Uterus (tissue), 3 donors: ENCODE measurements at regions not wholly inside any gene's neighbourhood (a gene's known extent, or its start where the extent isn't known, plus 50 kb on each side); places are given as distances from the start of the nearest gene placed in this dataset.

Experiments used
- DNase-seq, 2 donors: peaks; one replicate each; pipeline ENCODE4 v3.0.0-alpha.2; 2019 to 2020
- H3K27ac ChIP-seq, 2 donors: fragments of 200-600 bp; sonication (generic); 1 replicate in 1 of 2; 2 replicates in 1 of 2; pipeline ENCODE4 v1.5.1; 2016 to 2018
- H3K27me3 ChIP-seq, 2 donors: fragments of 200-600 bp; sonication (generic); one replicate each; pipeline ENCODE4 v1.5.1; 2018 to 2019; ENCODE audit warnings: control low read depth in 1 of 2
- H3K36me3 ChIP-seq, 2 donors: fragments of 200-600 bp; sonication (generic); one replicate each; pipeline ENCODE4 v1.5.1; 2019; ENCODE audit warnings: control low read depth in 1 of 2
- H3K4me1 ChIP-seq, 2 donors: fragments of 200-600 bp; sonication (generic); one replicate each; pipeline ENCODE4 v1.5.1; 2018 to 2019; ENCODE audit warnings: control low read depth in 1 of 2
- H3K4me3 ChIP-seq, 2 donors: fragments of 200-600 bp; sonication (generic); 1 replicate in 1 of 2; 2 replicates in 1 of 2; pipeline ENCODE4 v1.5.1; 2018 to 2019; ENCODE audit warnings: mild to moderate bottlenecking in 1 of 2
- H3K9me3 ChIP-seq, 2 donors: fragments of 200-600 bp; sonication (generic); one replicate each; pipeline ENCODE4 v1.5.1; 2019; ENCODE audit warnings: control low read depth in 1 of 2
- POLR2A ChIP-seq, 2 donors: fragments of 450-650 bp; IDR thresholded peaks; one replicate each; pipeline ENCODE4 v1.6.1; 2016; ENCODE audit warnings: antibody characterized with exemption in 2 of 2, mild to moderate bottlenecking in 1 of 2, moderate library complexity in 1 of 2
- intact Hi-C: fragments of 100-400 bp; cut with DNase I; formaldehyde crosslinking; loops from one replicate; pipeline ENCODE4 v1.15.1; 2023; ENCODE audit warnings: low total_unique reads
- TF ChIP-seq, protein P1 (sequence below), 4 experiments: fragments of 200-600 bp in 2 of 4; fragments of 450-650 bp in 2 of 4; sonication (generic) in 2 of 4; IDR thresholded peaks; one replicate each; pipeline ENCODE4 v1.5.1; 2016 to 2019; ENCODE audit warnings: antibody characterized with exemption in 4 of 4, mild to moderate bottlenecking in 2 of 4, moderate library complexity in 1 of 4
- donor health status: DM: yes; HTN: yes; CAD: no.

DNA sequence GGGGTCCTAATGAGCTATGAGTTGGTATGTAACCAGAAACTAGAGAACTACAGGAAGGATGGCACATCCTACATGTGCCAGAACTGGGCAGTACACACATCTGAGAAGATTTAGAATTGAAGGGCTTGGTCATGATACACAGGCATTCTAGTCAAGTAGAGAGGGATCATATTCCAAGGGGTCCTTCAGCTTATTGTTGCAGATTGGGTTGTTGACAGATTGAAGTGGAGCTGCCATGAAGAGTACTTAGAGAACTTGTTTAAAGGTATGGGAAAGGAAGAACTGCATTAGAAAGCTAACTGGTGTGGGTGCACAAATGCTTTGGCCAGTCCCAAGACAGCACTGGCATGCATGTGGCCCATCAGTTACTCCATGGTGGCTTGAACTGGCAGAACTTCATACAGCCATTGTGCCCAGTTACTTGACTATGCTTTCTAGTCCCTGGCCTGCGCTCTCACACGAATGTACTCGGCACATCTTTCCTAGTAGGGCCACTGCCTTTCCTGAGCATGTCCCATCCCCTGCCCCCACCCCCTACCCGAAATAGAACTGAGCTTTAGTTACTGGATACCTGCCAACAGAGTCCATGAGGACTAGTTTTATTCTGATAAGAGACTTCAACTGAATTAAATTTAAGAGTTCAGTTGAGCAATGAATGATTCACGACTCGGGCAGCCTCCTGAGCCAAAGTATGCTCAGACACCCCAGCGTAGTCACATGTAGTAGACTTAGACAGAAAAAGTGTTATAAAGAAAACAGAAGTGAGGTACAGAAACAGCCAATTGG lies 64.0 kb downstream of the CCNG2 start:
- H3K27me3 ChIP-seq = no peaks in the 10 kb centered on the region
- no peaks in the 10 kb centered on the region for H3K4me1 ChIP-seq
- no peak overlapping the region for H3K27ac ChIP-seq
- no peak overlapping the region for H3K4me3 ChIP-seq
- no peaks in the 10 kb centered on the region for H3K9me3 ChIP-seq
- H3K36me3 ChIP-seq = no peaks in the 10 kb centered on the region
- peak in 1 of 2 donors; percentile 28 for DNase-seq
- intact Hi-C loops = no loop called here
- no peak for TF ChIP-seq POLR2A (IDR thresholded peaks at IDR 0.05)
- TF ChIP-seq, protein P1, sequence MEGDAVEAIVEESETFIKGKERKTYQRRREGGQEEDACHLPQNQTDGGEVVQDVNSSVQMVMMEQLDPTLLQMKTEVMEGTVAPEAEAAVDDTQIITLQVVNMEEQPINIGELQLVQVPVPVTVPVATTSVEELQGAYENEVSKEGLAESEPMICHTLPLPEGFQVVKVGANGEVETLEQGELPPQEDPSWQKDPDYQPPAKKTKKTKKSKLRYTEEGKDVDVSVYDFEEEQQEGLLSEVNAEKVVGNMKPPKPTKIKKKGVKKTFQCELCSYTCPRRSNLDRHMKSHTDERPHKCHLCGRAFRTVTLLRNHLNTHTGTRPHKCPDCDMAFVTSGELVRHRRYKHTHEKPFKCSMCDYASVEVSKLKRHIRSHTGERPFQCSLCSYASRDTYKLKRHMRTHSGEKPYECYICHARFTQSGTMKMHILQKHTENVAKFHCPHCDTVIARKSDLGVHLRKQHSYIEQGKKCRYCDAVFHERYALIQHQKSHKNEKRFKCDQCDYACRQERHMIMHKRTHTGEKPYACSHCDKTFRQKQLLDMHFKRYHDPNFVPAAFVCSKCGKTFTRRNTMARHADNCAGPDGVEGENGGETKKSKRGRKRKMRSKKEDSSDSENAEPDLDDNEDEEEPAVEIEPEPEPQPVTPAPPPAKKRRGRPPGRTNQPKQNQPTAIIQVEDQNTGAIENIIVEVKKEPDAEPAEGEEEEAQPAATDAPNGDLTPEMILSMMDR (IDR thresholded peaks at IDR 0.05) = no peak

DNA sequence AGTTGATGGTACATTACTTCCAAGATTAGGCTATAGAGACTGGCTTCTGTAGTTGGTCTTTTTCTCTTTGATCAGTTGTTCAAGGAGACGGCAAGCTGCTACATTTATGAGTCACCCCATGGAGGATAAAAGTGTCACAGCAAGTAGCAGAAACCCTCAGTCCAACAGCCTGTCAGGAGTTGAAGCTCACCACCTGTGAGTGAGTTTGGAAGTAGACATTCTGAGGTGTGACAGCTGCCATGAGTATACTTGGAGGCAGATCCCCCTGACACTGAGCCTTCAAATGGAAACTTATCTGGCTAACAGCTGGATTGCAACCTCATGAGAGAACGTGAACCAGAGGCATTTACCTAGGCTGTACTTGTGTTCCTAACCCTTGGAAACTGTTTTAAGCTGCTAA lies 68.0 kb downstream of the CCNG2 start:
- TF ChIP-seq, protein P1 (IDR thresholded peaks at IDR 0.05) = no peak
- no peak for TF ChIP-seq POLR2A (IDR thresholded peaks at IDR 0.05)
- Histone ChIP-seq H3K4me1 (no peaks in the 10 kb centered on the region), H3K36me3 (no peaks in the 10 kb centered on the region), H3K9me3 (no peaks in the 10 kb centered on the region), H3K4me3 (no peak overlapping the region), H3K27me3 (no peaks in the 10 kb centered on the region), H3K27ac (no peak overlapping the region)
- no peak for DNase-seq
- intact Hi-C loops = no loop called here

DNA sequence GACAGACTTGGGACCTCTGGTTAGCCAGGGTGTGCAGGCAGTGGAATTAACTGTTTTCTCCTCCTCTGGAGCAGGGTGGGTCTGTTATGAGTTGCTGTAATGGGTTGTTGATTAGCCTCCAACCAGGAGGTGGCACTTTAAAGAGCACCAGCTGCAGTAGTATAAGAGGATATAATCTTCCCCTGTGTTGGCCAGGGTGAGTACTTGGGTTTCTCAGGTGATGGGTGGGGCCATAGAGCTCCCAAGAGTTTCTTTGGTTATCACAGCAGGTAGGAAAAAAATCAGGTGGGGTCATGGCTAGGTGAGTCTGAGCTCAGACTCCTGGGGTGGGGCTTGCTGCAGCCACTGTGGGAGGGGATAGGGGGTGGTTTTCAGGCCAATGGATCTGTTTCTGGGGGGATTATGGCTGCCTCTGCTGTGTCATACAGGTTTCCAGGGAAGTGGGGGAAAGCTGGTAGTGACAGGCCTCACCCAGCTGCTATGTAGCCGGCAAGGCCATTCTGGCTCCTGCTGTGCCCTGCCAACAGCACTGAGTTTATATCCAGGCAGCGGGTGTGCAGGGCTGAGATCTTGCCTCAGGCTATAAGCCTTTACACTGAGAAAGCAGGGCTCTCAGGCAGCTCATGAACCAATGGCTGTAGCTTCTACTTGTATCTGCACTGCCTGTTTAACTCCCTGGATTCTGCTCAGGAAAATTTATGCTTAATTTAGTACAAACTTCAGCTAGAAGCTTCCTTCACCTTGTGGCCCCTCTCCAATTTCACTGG lies 70.1 kb downstream of the CCNG2 start:
- TF ChIP-seq POLR2A (IDR thresholded peaks at IDR 0.05) = no peak
- TF ChIP-seq, protein P1 (IDR thresholded peaks at IDR 0.05) = no peak
- no peak for DNase-seq
- Histone ChIP-seq H3K4me1 (no peaks in the 10 kb centered on the region), H3K36me3 (no peaks in the 10 kb centered on the region), H3K4me3 (no peak overlapping the region), H3K27me3 (no peaks in the 10 kb centered on the region), H3K27ac (no peak overlapping the region), H3K9me3 (no peaks in the 10 kb centered on the region)
- intact Hi-C loops = no loop called here

DNA sequence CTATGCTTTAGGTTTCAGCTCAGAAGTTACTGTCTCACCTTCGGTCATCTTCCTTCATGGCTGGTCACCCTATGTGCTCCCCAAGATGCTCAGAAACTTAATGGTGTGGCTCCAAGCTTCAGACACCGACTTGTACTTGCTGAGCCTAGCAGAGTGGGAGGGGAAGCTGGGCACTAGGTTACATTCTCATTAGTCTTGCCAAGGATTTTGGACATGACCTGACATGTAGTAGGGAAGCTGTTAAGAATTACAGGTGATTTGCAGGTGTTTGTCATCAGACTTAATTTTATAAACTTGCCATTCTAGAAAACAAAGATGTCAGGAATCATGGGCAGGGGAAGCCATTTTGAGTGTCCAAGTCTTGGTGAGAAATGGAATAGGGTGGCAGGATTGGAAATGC lies 72.4 kb downstream of the CCNG2 start:
- Histone ChIP-seq H3K4me1 (no peaks in the 10 kb centered on the region), H3K27me3 (no peaks in the 10 kb centered on the region), H3K27ac (no peak overlapping the region), H3K4me3 (no peak overlapping the region), H3K36me3 (no peaks in the 10 kb centered on the region), H3K9me3 (no peaks in the 10 kb centered on the region)
- DNase-seq = no peak
- no peak for TF ChIP-seq POLR2A (IDR thresholded peaks at IDR 0.05)
- TF ChIP-seq, protein P1 (IDR thresholded peaks at IDR 0.05) = no peak
- intact Hi-C loops = no loop called here

DNA sequence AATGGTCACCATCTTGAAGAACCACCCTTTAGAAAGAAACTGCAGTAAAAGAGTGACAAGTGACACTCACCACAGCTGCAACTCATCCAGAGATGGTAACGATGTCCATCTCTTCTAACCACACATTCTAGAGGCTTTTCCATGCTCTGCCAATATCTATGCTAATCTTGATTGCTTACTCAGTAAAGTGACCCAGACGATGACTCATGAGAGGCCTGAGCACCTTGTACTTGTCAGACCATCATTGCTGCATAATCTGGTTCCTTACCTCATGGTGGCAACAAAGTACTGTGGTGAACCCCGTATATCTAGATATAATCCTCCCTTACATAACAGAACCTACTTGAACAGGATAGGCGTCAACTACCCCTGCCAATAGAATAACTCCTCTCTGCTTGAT lies 75.6 kb downstream of the CCNG2 start:
- Histone ChIP-seq H3K27me3 (no peaks in the 10 kb centered on the region), H3K4me3 (no peak overlapping the region), H3K4me1 (no peaks in the 10 kb centered on the region), H3K36me3 (no peaks in the 10 kb centered on the region), H3K27ac (no peak overlapping the region), H3K9me3 (no peaks in the 10 kb centered on the region)
- no peak for DNase-seq
- TF ChIP-seq, protein P1 (IDR thresholded peaks at IDR 0.05) = no peak
- no peak for TF ChIP-seq POLR2A (IDR thresholded peaks at IDR 0.05)
- intact Hi-C loops = no loop called here
